Gastrocnemius medialis (tissue), 4 donors: ENCODE measurements at regions not wholly inside any gene's neighbourhood (a gene's known extent, or its start where the extent isn't known, plus 50 kb on each side); places are given as distances from the start of the nearest gene placed in this dataset.

Source experiments
- ATAC-seq, 2 donors: fragments of 150-250 bp; one replicate each; pipeline ENCODE4 v1.9.1; 2016
- DNase-seq, 2 donors: peaks; one replicate each; pipeline ENCODE4 v3.0.0-alpha.2; 2019
- H3K27ac ChIP-seq, 4 donors: fragments of 200-600 bp; sonication (generic); 1 replicate in 1 of 4; 2 replicates in 3 of 4; pipeline ENCODE4 v1.5.1; 2016 to 2018; ENCODE audit warnings: mild to moderate bottlenecking in 2 of 4, moderate library complexity in 1 of 4
- H3K27me3 ChIP-seq, 3 donors: fragments of 200-600 bp; sonication (generic) in 2 of 3; 1 replicate in 1 of 3; 2 replicates in 2 of 3; pipeline versions ENCODE4 v1.5.1 to v1.6.0; 2016 to 2019; ENCODE audit warnings: mild to moderate bottlenecking in 1 of 3, moderate library complexity in 1 of 3
- H3K36me3 ChIP-seq, 2 donors: fragments of 200-600 bp; sonication (generic) in 1 of 2; one replicate each; pipeline ENCODE4 v1.5.1; 2017 to 2018
- H3K4me1 ChIP-seq, 2 donors: fragments of 200-600 bp; sonication (generic) in 1 of 2; one replicate each; pipeline ENCODE4 v1.5.1; 2016 to 2017; ENCODE audit warnings: mild to moderate bottlenecking in 2 of 2
- H3K4me3 ChIP-seq, 4 donors: fragments of 200-600 bp; sonication (generic) in 3 of 4; 1 replicate in 1 of 4; 2 replicates in 3 of 4; pipeline ENCODE4 v1.5.1; 2016 to 2019; ENCODE audit warnings: mild to moderate bottlenecking in 2 of 4
- H3K9me3 ChIP-seq, 3 donors: fragments of 200-600 bp; sonication (generic) in 2 of 3; 1 replicate in 1 of 3; 2 replicates in 2 of 3; pipeline ENCODE4 v1.5.1; 2016 to 2019
- CTCF ChIP-seq, 5 experiments: fragments of 450-650 bp in 3 of 5; fragments of 200-600 bp in 2 of 5; sonication (generic) in 2 of 5; IDR thresholded peaks in 4 of 5; conservative IDR thresholded peaks in 1 of 5; 1 replicate in 4 of 5; 2 replicates in 1 of 5; pipeline ENCODE4 v1.5.1; 2016 to 2019; ENCODE audit warnings: antibody characterized with exemption in 5 of 5, mild to moderate bottlenecking in 3 of 5, moderate library complexity in 3 of 5
- POLR2A ChIP-seq, 2 donors: fragments of 450-650 bp; IDR thresholded peaks; one replicate each; pipeline ENCODE4 v1.6.1; 2017; ENCODE audit warnings: antibody characterized with exemption in 2 of 2, mild to moderate bottlenecking in 2 of 2, moderate library complexity in 2 of 2
- in situ Hi-C, 4 donors: fragments of 200-750 bp; cut with MboI; loops; one replicate each; pipeline versions ENCODE4 v1.15.0 to v1.8.0; 2017; ENCODE audit warnings: low sequenced_read_pairs in 4 of 4
- intact Hi-C: fragments of 100-400 bp; cut with DNase I; formaldehyde crosslinking; loops from one replicate; pipeline ENCODE4 v1.15.1; 2023; ENCODE audit warnings: low total_unique reads

GRCh38 chr5:90141984-90142383 is 267.6 kb downstream of the CETN3 start:
- intact Hi-C loops = no loop called here
- DNase-seq = no peak
- ATAC-seq = no peak
- TF ChIP-seq POLR2A (IDR thresholded peaks at IDR 0.05) (no peak), CTCF (IDR thresholded peaks at IDR 0.05 in 4 of 5, conservative IDR thresholded peaks at IDR 0.05 in 1 of 5) (no peak)
- Histone ChIP-seq H3K27ac (no peak overlapping the region), H3K27me3 (no peaks in the 10 kb centered on the region), H3K9me3 (no peaks in the 10 kb centered on the region), H3K36me3 (no peaks in the 10 kb centered on the region), H3K4me3 (no peak overlapping the region), H3K4me1 (no peaks in the 10 kb centered on the region)
- in situ Hi-C loops = no loop called here

GRCh38 chr5:90136952-90137528 is 272.5 kb downstream of the CETN3 start:
- no peak overlapping the region for H3K4me3 ChIP-seq
- intact Hi-C loops (no loop called here), in situ Hi-C loops (no loop called here)
- H3K27ac ChIP-seq = no peak overlapping the region
- H3K9me3 ChIP-seq = no peaks in the 10 kb centered on the region
- peaks cover 6 to 16% of the 10 kb centered on the region in 2 donors for H3K4me1 ChIP-seq
- DNase-seq (no peak), ATAC-seq (no peak)
- no peak for TF ChIP-seq CTCF (IDR thresholded peaks at IDR 0.05 in 4 of 5, conservative IDR thresholded peaks at IDR 0.05 in 1 of 5)
- TF ChIP-seq POLR2A (IDR thresholded peaks at IDR 0.05) = no peak
- H3K36me3 ChIP-seq = no peaks in the 10 kb centered on the region
- no peaks in the 10 kb centered on the region for H3K27me3 ChIP-seq

GRCh38 chr5:90135779-90136378 is 273.7 kb downstream of the CETN3 start:
- H3K27me3 ChIP-seq = no peaks in the 10 kb centered on the region
- no peak for ATAC-seq
- in situ Hi-C loops (no loop called here), intact Hi-C loops (no loop called here)
- no peak for DNase-seq
- H3K36me3 ChIP-seq = no peaks in the 10 kb centered on the region
- peaks cover 6 to 16% of the 10 kb centered on the region in 2 donors for H3K4me1 ChIP-seq
- no peak overlapping the region for H3K4me3 ChIP-seq
- TF ChIP-seq POLR2A (IDR thresholded peaks at IDR 0.05) = no peak
- TF ChIP-seq CTCF (IDR thresholded peaks at IDR 0.05 in 4 of 5, conservative IDR thresholded peaks at IDR 0.05 in 1 of 5) = no peak
- H3K9me3 ChIP-seq = no peaks in the 10 kb centered on the region
- H3K27ac ChIP-seq = no peak overlapping the region

- DNase-seq (peak; percentile 2 to 30), ATAC-seq (peak in 1 of 2 donors; percentile 55)
- no peak for TF ChIP-seq POLR2A (IDR thresholded peaks at IDR 0.05)
- no peak for TF ChIP-seq CTCF (IDR thresholded peaks at IDR 0.05 in 4 of 5, conservative IDR thresholded peaks at IDR 0.05 in 1 of 5)
- no peaks in the 10 kb centered on the region for H3K9me3 ChIP-seq
- no peak overlapping the region for H3K4me3 ChIP-seq
- in situ Hi-C loops = no loop called here
- H3K36me3 ChIP-seq = no peaks in the 10 kb centered on the region
- H3K27me3 ChIP-seq = no peaks in the 10 kb centered on the region
- H3K4me1 ChIP-seq = peaks cover 6 to 16% of the 10 kb centered on the region in 2 donors
- H3K27ac ChIP-seq = no peak overlapping the region
- intact Hi-C loops = no loop called here
Observed at GRCh38 chr5:90134892-90135291, 274.7 kb downstream of the CETN3 start.
